Gastroesophageal sphincter (tissue), 3 donors: ENCODE measurements at regions not wholly inside any gene's neighbourhood (a gene's known extent, or its start where the extent isn't known, plus 50 kb on each side); places are given as distances from the start of the nearest gene placed in this dataset.

Experiments used
- POLR2A ChIP-seq, 2 donors: fragments of 450-650 bp; IDR thresholded peaks; one replicate each; pipeline ENCODE4 v1.6.1; 2017; ENCODE audit warnings: antibody characterized with exemption in 2 of 2, mild to moderate bottlenecking in 2 of 2, moderate library complexity in 1 of 2
- TF ChIP-seq, protein P1 (sequence below), 4 experiments: fragments of 200-600 bp in 2 of 4; fragments of 450-650 bp in 2 of 4; sonication (generic) in 1 of 4; IDR thresholded peaks; one replicate each; pipeline ENCODE4 v1.5.1; 2017 to 2019; ENCODE audit warnings: antibody characterized with exemption in 4 of 4, mild to moderate bottlenecking in 2 of 4, moderate library complexity in 2 of 4

DNA sequence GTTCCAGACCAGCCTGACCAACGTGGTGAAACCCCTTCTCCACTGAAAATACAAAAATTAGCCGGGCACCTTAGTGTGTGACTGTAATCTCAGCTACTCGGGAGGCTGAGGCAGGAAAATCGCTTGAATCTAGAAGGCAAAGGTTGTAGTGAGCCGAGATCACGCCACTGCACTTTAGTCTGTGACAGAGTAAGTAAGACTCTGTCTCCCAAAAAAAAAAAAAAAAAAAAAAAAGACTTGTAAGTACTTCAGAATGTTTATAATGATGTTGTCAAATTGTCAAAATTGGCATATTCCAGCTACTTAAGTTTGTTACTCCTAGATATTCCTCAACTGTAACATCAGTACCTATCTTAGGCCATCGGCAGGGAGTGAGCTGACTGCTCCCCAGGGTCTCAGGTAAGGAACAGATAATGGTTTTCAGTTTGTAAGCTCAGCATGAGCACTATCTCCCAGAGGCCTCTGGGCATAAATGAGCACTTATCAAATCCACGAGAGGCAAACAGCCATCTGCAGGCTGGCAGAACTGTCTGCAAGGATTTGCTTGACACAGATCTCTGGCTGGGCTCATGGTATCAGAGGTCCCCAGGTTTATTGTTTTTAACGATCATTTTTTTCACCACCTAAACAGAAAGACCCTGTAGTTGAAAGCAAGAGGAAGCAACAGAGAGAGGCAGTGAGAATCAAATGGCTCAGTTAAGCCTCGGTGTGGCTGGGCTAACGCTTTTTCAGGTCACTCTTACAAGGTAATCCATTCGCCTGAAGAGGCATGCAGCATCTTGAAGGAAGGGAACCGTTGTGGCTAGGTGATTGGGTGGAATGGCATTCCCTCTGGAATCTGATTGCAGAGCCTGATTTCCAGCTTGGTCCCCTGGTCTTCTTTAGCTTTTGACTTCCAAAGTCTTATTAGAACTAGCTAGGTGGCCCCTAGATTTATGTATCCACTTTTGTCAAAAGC, 115.9 kb downstream of the LY86 start:
- no peak for TF ChIP-seq POLR2A (IDR thresholded peaks at IDR 0.05)
- TF ChIP-seq, protein P1, sequence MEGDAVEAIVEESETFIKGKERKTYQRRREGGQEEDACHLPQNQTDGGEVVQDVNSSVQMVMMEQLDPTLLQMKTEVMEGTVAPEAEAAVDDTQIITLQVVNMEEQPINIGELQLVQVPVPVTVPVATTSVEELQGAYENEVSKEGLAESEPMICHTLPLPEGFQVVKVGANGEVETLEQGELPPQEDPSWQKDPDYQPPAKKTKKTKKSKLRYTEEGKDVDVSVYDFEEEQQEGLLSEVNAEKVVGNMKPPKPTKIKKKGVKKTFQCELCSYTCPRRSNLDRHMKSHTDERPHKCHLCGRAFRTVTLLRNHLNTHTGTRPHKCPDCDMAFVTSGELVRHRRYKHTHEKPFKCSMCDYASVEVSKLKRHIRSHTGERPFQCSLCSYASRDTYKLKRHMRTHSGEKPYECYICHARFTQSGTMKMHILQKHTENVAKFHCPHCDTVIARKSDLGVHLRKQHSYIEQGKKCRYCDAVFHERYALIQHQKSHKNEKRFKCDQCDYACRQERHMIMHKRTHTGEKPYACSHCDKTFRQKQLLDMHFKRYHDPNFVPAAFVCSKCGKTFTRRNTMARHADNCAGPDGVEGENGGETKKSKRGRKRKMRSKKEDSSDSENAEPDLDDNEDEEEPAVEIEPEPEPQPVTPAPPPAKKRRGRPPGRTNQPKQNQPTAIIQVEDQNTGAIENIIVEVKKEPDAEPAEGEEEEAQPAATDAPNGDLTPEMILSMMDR (IDR thresholded peaks at IDR 0.05): no peak
